ENCODE measurements at regions not wholly inside any gene's neighbourhood (a gene's known extent, or its start where the extent isn't known, plus 50 kb on each side); places are given as distances from the start of the nearest gene placed in this dataset.
A peak's percentile ranks its signal among the peaks of the same experiment; 100 is the strongest.

GRCh38 chr14:103198131-103199105, 75.2 kb downstream of the TNFAIP2 start (continued):
- no peak for TF ChIP-seq KLF12 (CRISPR knock-in tag; IDR thresholded peaks at IDR 0.05; ENCODE audit: borderline replicate concordance)
- no peak for TF ChIP-seq SMARCC2 (IDR thresholded peaks at IDR 0.05)
- no peak for TF ChIP-seq ZNF263 (CRISPR knock-in tag; IDR thresholded peaks at IDR 0.05)
- no peak for TF ChIP-seq ZSCAN9 (CRISPR knock-in tag; IDR thresholded peaks at IDR 0.05; ENCODE audit: borderline replicate concordance)
- TF ChIP-seq SKIL (CRISPR knock-in tag; IDR thresholded peaks at IDR 0.05; ENCODE audit: borderline replicate concordance) = no peak
- no peak for TF ChIP-seq ZNF484 (CRISPR knock-in tag; IDR thresholded peaks at IDR 0.05; ENCODE audit: borderline replicate concordance, low read depth)
- TF ChIP-seq HOXA7 (CRISPR knock-in tag; IDR thresholded peaks at IDR 0.05) = no peak
- no peak for TF ChIP-seq XRCC5 (optimal IDR thresholded peaks at IDR 0.05; ENCODE audit: low read length)
- TF ChIP-seq MAX (IDR thresholded peaks at IDR 0.05) = no peak
- no peak for TF ChIP-seq DNMT3B (CRISPR knock-in tag; conservative IDR thresholded peaks at IDR 0.05)
- TF ChIP-seq ZBTB14 (CRISPR knock-in tag; IDR thresholded peaks at IDR 0.05) = no peak
- TF ChIP-seq PATZ1 (CRISPR knock-in tag; IDR thresholded peaks at IDR 0.05) = no peak
- no peak for TF ChIP-seq PTBP1 (IDR thresholded peaks at IDR 0.05; ENCODE audit: low read depth, low read length, poor library complexity, severe bottlenecking)
- no peak for TF ChIP-seq ZNF34 (CRISPR knock-in tag; IDR thresholded peaks at IDR 0.05; ENCODE audit: borderline replicate concordance)
- peak; percentile 26; the same call in 1 of the 2 replicates for TF ChIP-seq HMG20A (CRISPR knock-in tag; IDR thresholded peaks at IDR 0.05; ENCODE audit: borderline replicate concordance)
- no peak for TF ChIP-seq ZNF607 (CRISPR knock-in tag; IDR thresholded peaks at IDR 0.05; ENCODE audit: borderline replicate concordance)
- TF ChIP-seq BRD4 (CRISPR knock-in tag; IDR thresholded peaks at IDR 0.05) = no peak
- TF ChIP-seq ZNF282 (IDR thresholded peaks at IDR 0.05; ENCODE audit: partially characterized antibody) = no peak
- no peak for TF ChIP-seq SCMH1 (CRISPR knock-in tag; IDR thresholded peaks at IDR 0.05; ENCODE audit: borderline replicate concordance)
- no peak for TF ChIP-seq RBAK (CRISPR knock-in tag; IDR thresholded peaks at IDR 0.05)
- no peak for TF ChIP-seq ZNF580 (CRISPR knock-in tag; IDR thresholded peaks at IDR 0.05; ENCODE audit: borderline replicate concordance, low read depth)
- TF ChIP-seq PAWR (CRISPR knock-in tag; IDR thresholded peaks at IDR 0.05; ENCODE audit: borderline replicate concordance) = no peak
- no peak for TF ChIP-seq RBM22 (optimal IDR thresholded peaks at IDR 0.05; ENCODE audit: low read length)
- no peak for TF ChIP-seq ZNF296 (CRISPR knock-in tag; conservative IDR thresholded peaks at IDR 0.05)
- TF ChIP-seq NR3C1 (CRISPR knock-in tag; IDR thresholded peaks at IDR 0.05) = no peak
- TF ChIP-seq KDM2A (CRISPR knock-in tag; IDR thresholded peaks at IDR 0.05; ENCODE audit: borderline replicate concordance, low read depth) = no peak

All from HepG2 (cell line).